ENCODE measurements at regions not wholly inside any gene's neighbourhood (a gene's known extent, or its start where the extent isn't known, plus 50 kb on each side); places are given as distances from the start of the nearest gene placed in this dataset.

- DNase-seq (no peak), ATAC-seq (no peak)
- Histone ChIP-seq H3K36me3 (ENCODE audit: control insufficient read depth in 2 of 3, insufficient read depth in 3 of 3, low read length in 3 of 3) (no peaks in the 10 kb centered on the region), H3K27ac (ENCODE audit: low read depth, low read length) (no peak overlapping the region), H3K27me3 (ENCODE audit: control insufficient read depth in 2 of 2, insufficient read depth in 2 of 2, low read length in 2 of 2) (no peaks in the 10 kb centered on the region), H3K4me1 (ENCODE audit: control insufficient read depth in 2 of 2, insufficient read depth in 2 of 2, low read length in 2 of 2) (no peaks in the 10 kb centered on the region), H3K9me3 (ENCODE audit: control insufficient read depth in 2 of 3, low read length in 3 of 3) (no peaks in the 10 kb centered on the region), H3K4me3 (ENCODE audit: low read length) (no peak overlapping the region)
- Mint-ChIP-seq H3K9me3 (peaks cover 0 to 5% (median 0%) of the 10 kb centered on the region in 11 donors), H3K27me3 (peaks cover 0 to 7% (median 0%) of the 10 kb centered on the region in 5 donors), H3K4me3 (no peak overlapping the region), H3K4me1 (peaks cover 0 to 14% (median 4%) of the 10 kb centered on the region in 7 donors), H3K36me3 (no peaks in the 10 kb centered on the region), H3K27ac (no peak overlapping the region)
- ChIA-PET POLR2A (no interaction called here), CTCF (no interaction called here)
- intact Hi-C loops (cut with micrococcal nuclease) = no loop called here
Measured at GRCh38 chr18:78543201-78543725, 436.4 kb upstream of the SALL3 start.

DNA sequence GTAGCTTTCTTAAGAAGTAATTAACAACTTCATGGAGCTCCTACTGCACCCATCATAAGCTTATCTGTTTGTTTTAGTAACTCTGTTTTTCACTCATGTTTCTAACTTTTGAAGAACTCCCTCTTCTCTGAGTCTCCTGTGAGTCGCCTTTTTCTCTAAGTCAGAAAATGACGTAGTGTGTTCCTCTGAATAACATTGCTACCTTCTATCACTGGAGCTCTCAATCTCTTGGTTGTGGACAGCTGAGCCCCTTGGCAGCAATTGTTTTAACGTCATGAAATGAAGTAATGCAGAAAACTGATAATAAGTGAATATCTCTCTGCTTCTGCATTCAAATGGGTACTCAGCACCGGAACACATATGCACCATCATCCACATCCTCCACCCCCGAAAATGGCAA is 433.3 kb upstream of the SALL3 start:
- POLR2A ChIA-PET = no interaction called here
- H3K36me3 Mint-ChIP-seq = no peaks in the 10 kb centered on the region
- peaks cover 0 to 15% (median 0%) of the 10 kb centered on the region in 11 donors for H3K9me3 Mint-ChIP-seq
- intact Hi-C loops (cut with micrococcal nuclease) = no loop called here
- no peak overlapping the region for H3K4me3 Mint-ChIP-seq
- Histone ChIP-seq H3K27ac (ENCODE audit: low read depth, low read length) (no peak overlapping the region), H3K9me3 (ENCODE audit: control insufficient read depth in 2 of 3, low read length in 3 of 3) (no peaks in the 10 kb centered on the region), H3K36me3 (ENCODE audit: control insufficient read depth in 2 of 3, insufficient read depth in 3 of 3, low read length in 3 of 3) (no peaks in the 10 kb centered on the region), H3K27me3 (ENCODE audit: control insufficient read depth in 2 of 2, insufficient read depth in 2 of 2, low read length in 2 of 2) (no peaks in the 10 kb centered on the region), H3K4me3 (ENCODE audit: low read length) (no peak overlapping the region), H3K4me1 (ENCODE audit: control insufficient read depth in 2 of 2, insufficient read depth in 2 of 2, low read length in 2 of 2) (no peaks in the 10 kb centered on the region)
- no peak for ATAC-seq
- H3K27ac Mint-ChIP-seq = no peak overlapping the region
- CTCF ChIA-PET = no interaction called here
- H3K27me3 Mint-ChIP-seq = peaks cover 0 to 13% (median 4%) of the 10 kb centered on the region in 5 donors
- DNase-seq = no peak
- peaks cover 0 to 14% (median 2%) of the 10 kb centered on the region in 7 donors for H3K4me1 Mint-ChIP-seq

DNA sequence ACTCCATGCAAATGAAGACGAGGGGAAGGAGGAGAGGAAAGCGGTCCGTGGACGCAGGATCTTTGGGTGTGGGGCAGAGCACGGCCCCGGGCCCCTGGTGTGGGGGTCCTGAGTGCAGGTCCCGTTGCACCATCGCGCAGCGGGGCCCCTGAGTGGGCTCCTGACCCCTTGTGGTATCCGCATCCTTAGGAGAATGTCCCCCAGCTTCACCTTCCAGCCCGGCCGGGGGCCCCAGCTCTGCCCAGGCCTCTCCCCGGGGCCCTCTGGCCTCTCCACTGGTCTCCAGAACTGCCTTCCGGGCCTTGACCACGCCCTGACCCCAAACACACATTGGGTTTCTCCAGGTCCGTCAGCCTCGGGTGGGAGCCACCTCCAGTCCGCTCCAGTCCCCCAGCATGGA is 431.8 kb upstream of the SALL3 start:
- H3K4me3 ChIP-seq (ENCODE audit: low read length) = no peak overlapping the region
- Mint-ChIP-seq H3K36me3 (no peaks in the 10 kb centered on the region), H3K27ac (no peak overlapping the region), H3K27me3 (peaks cover 0 to 13% (median 4%) of the 10 kb centered on the region in 5 donors), H3K9me3 (peaks cover 0 to 15% (median 0%) of the 10 kb centered on the region in 11 donors), H3K4me1 (peaks cover 0 to 2% (median 0%) of the 10 kb centered on the region in 7 donors), H3K4me3 (no peak overlapping the region)
- ChIA-PET POLR2A (no interaction called here), CTCF (no interaction called here)
- intact Hi-C loops (cut with micrococcal nuclease) = no loop called here
- no peaks in the 10 kb centered on the region for H3K27me3 ChIP-seq (ENCODE audit: control insufficient read depth in 2 of 2, insufficient read depth in 2 of 2, low read length in 2 of 2)
- no peak overlapping the region for H3K27ac ChIP-seq (ENCODE audit: low read depth, low read length)
- H3K36me3 ChIP-seq (ENCODE audit: control insufficient read depth in 2 of 3, insufficient read depth in 3 of 3, low read length in 3 of 3) = no peaks in the 10 kb centered on the region
- ATAC-seq = no peak
- no peaks in the 10 kb centered on the region for H3K9me3 ChIP-seq (ENCODE audit: control insufficient read depth in 2 of 3, low read length in 3 of 3)
- no peaks in the 10 kb centered on the region for H3K4me1 ChIP-seq (ENCODE audit: control insufficient read depth in 2 of 2, insufficient read depth in 2 of 2, low read length in 2 of 2)
- no peak for DNase-seq

GRCh38 chr18:78548261-78549058 is 431.2 kb upstream of the SALL3 start:
- H3K36me3 ChIP-seq (ENCODE audit: control insufficient read depth in 2 of 3, insufficient read depth in 3 of 3, low read length in 3 of 3) = no peaks in the 10 kb centered on the region
- no peaks in the 10 kb centered on the region for H3K27me3 ChIP-seq (ENCODE audit: control insufficient read depth in 2 of 2, insufficient read depth in 2 of 2, low read length in 2 of 2)
- Mint-ChIP-seq H3K9me3 (peaks cover 0 to 15% (median 2%) of the 10 kb centered on the region in 11 donors), H3K4me1 (no peaks in the 10 kb centered on the region), H3K27me3 (peaks cover 0 to 13% (median 4%) of the 10 kb centered on the region in 5 donors), H3K4me3 (no peak overlapping the region), H3K27ac (no peak overlapping the region), H3K36me3 (no peaks in the 10 kb centered on the region)
- POLR2A ChIA-PET = no interaction called here
- no peaks in the 10 kb centered on the region for H3K4me1 ChIP-seq (ENCODE audit: control insufficient read depth in 2 of 2, insufficient read depth in 2 of 2, low read length in 2 of 2)
- intact Hi-C loops (cut with micrococcal nuclease) = no loop called here
- DNase-seq = no peak
- H3K4me3 ChIP-seq (ENCODE audit: low read length) = no peak overlapping the region
- no peak overlapping the region for H3K27ac ChIP-seq (ENCODE audit: low read depth, low read length)
- ATAC-seq = peak; percentile 18
- CTCF ChIA-PET = no interaction called here
- no peaks in the 10 kb centered on the region for H3K9me3 ChIP-seq (ENCODE audit: control insufficient read depth in 2 of 3, low read length in 3 of 3)

GRCh38 chr18:78549971-78550370 is 429.6 kb upstream of the SALL3 start:
- POLR2A ChIA-PET = no interaction called here
- Histone ChIP-seq H3K27me3 (ENCODE audit: control insufficient read depth in 2 of 2, insufficient read depth in 2 of 2, low read length in 2 of 2) (no peaks in the 10 kb centered on the region), H3K4me1 (ENCODE audit: control insufficient read depth in 2 of 2, insufficient read depth in 2 of 2, low read length in 2 of 2) (no peaks in the 10 kb centered on the region), H3K36me3 (ENCODE audit: control insufficient read depth in 2 of 3, insufficient read depth in 3 of 3, low read length in 3 of 3) (no peaks in the 10 kb centered on the region), H3K4me3 (ENCODE audit: low read length) (no peak overlapping the region), H3K9me3 (ENCODE audit: control insufficient read depth in 2 of 3, low read length in 3 of 3) (peaks cover 0 to 8% (median 0%) of the 10 kb centered on the region in 3 experiments), H3K27ac (ENCODE audit: low read depth, low read length) (no peak overlapping the region)
- H3K4me3 Mint-ChIP-seq = no peak overlapping the region
- no peak for DNase-seq
- H3K36me3 Mint-ChIP-seq = peaks cover 0 to 4% (median 0%) of the 10 kb centered on the region in 5 donors
- H3K9me3 Mint-ChIP-seq = peaks cover 0 to 21% (median 8%) of the 10 kb centered on the region in 11 donors
- H3K27ac Mint-ChIP-seq = no peak overlapping the region
- no peaks in the 10 kb centered on the region for H3K4me1 Mint-ChIP-seq
- intact Hi-C loops (cut with micrococcal nuclease) = no loop called here
- peaks cover 0 to 13% (median 0%) of the 10 kb centered on the region in 5 donors for H3K27me3 Mint-ChIP-seq
- CTCF ChIA-PET = no interaction called here
- no peak for ATAC-seq

DNA sequence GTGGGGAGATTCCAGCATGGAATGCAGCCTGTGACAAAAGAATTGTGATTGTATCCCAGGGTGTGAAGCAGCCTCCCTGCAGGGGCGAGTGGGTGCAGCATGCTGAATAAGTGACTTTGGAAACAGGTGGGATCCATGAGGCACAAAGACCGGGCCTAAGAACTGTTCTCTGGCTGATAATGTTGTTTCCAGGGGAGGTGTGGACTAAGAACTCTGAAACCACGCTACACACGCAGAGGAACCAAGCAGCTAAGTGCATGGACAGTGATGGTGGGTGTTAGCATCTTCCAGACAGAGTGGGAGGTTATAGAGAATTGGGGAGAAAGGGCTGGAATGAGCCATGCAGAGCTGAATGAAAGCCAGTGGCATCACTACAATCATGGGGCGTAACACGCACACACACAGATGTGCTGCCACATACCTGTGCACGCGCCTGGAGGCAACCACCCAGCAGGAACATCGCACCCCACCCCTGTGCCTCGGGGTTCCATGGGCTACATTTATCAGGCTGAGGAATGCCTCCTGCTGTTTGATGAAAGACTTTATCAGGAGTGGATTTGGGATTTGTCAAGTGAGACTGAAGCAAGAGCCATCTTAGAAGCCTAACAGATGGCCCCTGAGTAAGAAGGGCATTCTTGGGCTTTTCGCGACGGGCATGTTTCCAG is 424.5 kb upstream of the SALL3 start:
- ChIA-PET POLR2A (no interaction called here), CTCF (no interaction called here)
- H3K27ac Mint-ChIP-seq = no peak overlapping the region
- no peak overlapping the region for H3K4me3 ChIP-seq (ENCODE audit: low read length)
- H3K27me3 ChIP-seq (ENCODE audit: control insufficient read depth in 2 of 2, insufficient read depth in 2 of 2, low read length in 2 of 2) = no peaks in the 10 kb centered on the region
- ATAC-seq = no peak
- no peak for DNase-seq
- H3K4me1 Mint-ChIP-seq = no peaks in the 10 kb centered on the region
- H3K27me3 Mint-ChIP-seq = no peaks in the 10 kb centered on the region
- H3K36me3 Mint-ChIP-seq = peaks cover 0 to 4% (median 0%) of the 10 kb centered on the region in 5 donors
- no peaks in the 10 kb centered on the region for H3K36me3 ChIP-seq (ENCODE audit: control insufficient read depth in 2 of 3, insufficient read depth in 3 of 3, low read length in 3 of 3)
- intact Hi-C loops (cut with micrococcal nuclease) = no loop called here
- peaks cover 0 to 32% (median 12%) of the 10 kb centered on the region in 11 donors for H3K9me3 Mint-ChIP-seq
- no peaks in the 10 kb centered on the region for H3K4me1 ChIP-seq (ENCODE audit: control insufficient read depth in 2 of 2, insufficient read depth in 2 of 2, low read length in 2 of 2)
- no peak overlapping the region for H3K4me3 Mint-ChIP-seq
- peaks cover 0 to 15% (median 0%) of the 10 kb centered on the region in 3 experiments for H3K9me3 ChIP-seq (ENCODE audit: control insufficient read depth in 2 of 3, low read length in 3 of 3)
- H3K27ac ChIP-seq (ENCODE audit: low read depth, low read length) = no peak overlapping the region
